Dedifferentiated amniotic fluid mesenchymal stem cell (primary cell): ENCODE measurements at regions not wholly inside any gene's neighbourhood (a gene's known extent, or its start where the extent isn't known, plus 50 kb on each side); places are given as distances from the start of the nearest gene placed in this dataset.
"Not testable (repeated sequence)": the region's sequence is repeated elsewhere in the genome, so short reads cannot be mapped to it uniquely, and the experiment has no call there.

Source experiments
- DNase-seq: peaks from one replicate; pipeline ENCODE4 v3.0.0-alpha.2; 2016; ENCODE audit errors: extremely low spot score

GRCh38 chr3:152151877-152152765, 116.6 kb upstream of the MBNL1 start:
- not testable (repeated sequence) for DNase-seq

GRCh38 chr3:152153115-152153514, 115.6 kb upstream of the MBNL1 start:
- DNase-seq: not testable (repeated sequence)

- no peak for DNase-seq
These were observed 113.3 kb upstream of the MBNL1 start for GRCh38 chr3:152155246-152156020.

- no peak for DNase-seq
These were observed 111.8 kb upstream of the MBNL1 start for GRCh38 chr3:152156880-152157279.

GRCh38 chr3:152157337-152157736, 111.4 kb upstream of the MBNL1 start:
- no peak for DNase-seq

GRCh38 chr3:152159328-152159727, 109.4 kb upstream of the MBNL1 start:
- peak; percentile 85 for DNase-seq

- no peak for DNase-seq
These were observed 108.2 kb upstream of the MBNL1 start for GRCh38 chr3:152160350-152161011.

GRCh38 chr3:152172460-152172859, 96.3 kb upstream of the MBNL1 start:
- DNase-seq: no peak

- no peak for DNase-seq
These were observed 95.1 kb upstream of the MBNL1 start for GRCh38 chr3:152173627-152174026.

- no peak for DNase-seq
These were observed 93.7 kb upstream of the MBNL1 start for GRCh38 chr3:152174876-152175527.

GRCh38 chr3:152175528-152175889, 93.2 kb upstream of the MBNL1 start:
- peak; percentile 94 for DNase-seq

- peak; percentile 22 for DNase-seq
These were observed 92.5 kb upstream of the MBNL1 start for GRCh38 chr3:152176241-152176640.

GRCh38 chr3:152176998-152177397, 91.7 kb upstream of the MBNL1 start:
- no peak for DNase-seq

GRCh38 chr3:152177757-152178156, 91.0 kb upstream of the MBNL1 start:
- no peak for DNase-seq

- DNase-seq: no peak
These were observed 85.3 kb upstream of the MBNL1 start for GRCh38 chr3:152183473-152183872.

- DNase-seq: no peak
These were observed 83.6 kb upstream of the MBNL1 start for GRCh38 chr3:152184971-152185686.

- DNase-seq: peak; percentile 17
These were observed 82.7 kb upstream of the MBNL1 start for GRCh38 chr3:152185891-152186630.

- DNase-seq: no peak
These were observed 78.0 kb upstream of the MBNL1 start for GRCh38 chr3:152190636-152191183.

- no peak for DNase-seq
These were observed 76.7 kb upstream of the MBNL1 start for GRCh38 chr3:152192050-152192449.
